CD4-positive, alpha-beta T cell (primary cell): ENCODE measurements at regions not wholly inside any gene's neighbourhood (a gene's known extent, or its start where the extent isn't known, plus 50 kb on each side); places are given as distances from the start of the nearest gene placed in this dataset.

Experiments
- ATAC-seq: fragments of 200-7000 bp; cut with Tn5 transposase; one replicate; pipeline ENCODE4 v1.10.0; 2022; ENCODE audit warnings: mild to moderate bottlenecking; ENCODE audit not compliant: poor library complexity
- CTCF ChIA-PET: fragments of 350-600 bp; sonication (Branson Sonifier 250); formaldehyde crosslinking; loops from one replicate; lab custom pipeline; 2021; ENCODE audit warnings: antibody characterized with exemption, inconsistent platforms; lab: Charles Lee
- POLR2A ChIA-PET: fragments of 350-600 bp; sonication (Branson Sonifier 250); formaldehyde crosslinking; loops from one replicate; lab custom pipeline; 2021; ENCODE audit warnings: antibody characterized with exemption, inconsistent platforms; lab: Charles Lee
- DNase-seq, 14 experiments: peaks; one replicate each; pipeline ENCODE4 v3.0.0-alpha.2; 2013 to 2020; ENCODE audit warnings: mixed read lengths in 2 of 14
- H3K27ac ChIP-seq, 2 donors: one replicate each; pipeline versions ENCODE4 v1.5.1 to v1.7.0; 2013; ENCODE audit warnings: low read length in 2 of 2, low read depth in 1 of 2, mild to moderate bottlenecking in 1 of 2
- H3K27me3 ChIP-seq, 2 experiments: 1 replicate in 1 of 2; 2 replicates in 1 of 2; pipeline versions ENCODE4 v1.6.1 to v1.7.0; 2013; ENCODE audit warnings: low read length in 2 of 2, control low read depth in 1 of 2, mild to moderate bottlenecking in 1 of 2, moderate library complexity in 1 of 2; ENCODE audit not compliant: insufficient read depth in 2 of 2, control insufficient read depth in 1 of 2
- H3K36me3 ChIP-seq: one replicate; pipeline ENCODE4 v1.6.1; 2013; ENCODE audit warnings: low read length, control low read depth; ENCODE audit not compliant: insufficient read depth
- H3K4me1 ChIP-seq: one replicate; pipeline ENCODE4 v1.6.1; 2013; ENCODE audit warnings: low read length, control low read depth; ENCODE audit not compliant: insufficient read depth
- H3K4me3 ChIP-seq: one replicate; pipeline ENCODE4 v1.5.1; 2013; ENCODE audit warnings: mild to moderate bottlenecking, low read length, moderate library complexity
- H3K9me3 ChIP-seq, 2 experiments: 1 replicate in 1 of 2; 2 replicates in 1 of 2; pipeline versions ENCODE4 v1.6.1 to v1.7.0; 2013; ENCODE audit warnings: low read length in 2 of 2, mild to moderate bottlenecking in 2 of 2, control low read depth in 1 of 2, moderate library complexity in 1 of 2; ENCODE audit not compliant: control insufficient read depth in 1 of 2, insufficient read depth in 1 of 2
- H3K27ac Mint-ChIP-seq: one replicate; pipeline ENCODE4 v1.8.0; 2020; ENCODE audit warnings: mixed read lengths
- H3K27me3 Mint-ChIP-seq: one replicate; pipeline ENCODE4 v1.8.0; 2021; ENCODE audit warnings: mixed read lengths
- H3K36me3 Mint-ChIP-seq: one replicate; pipeline ENCODE4 v1.8.0; 2021; ENCODE audit warnings: low read depth, mixed read lengths
- H3K4me1 Mint-ChIP-seq: one replicate; pipeline ENCODE4 v1.8.0; 2021; ENCODE audit warnings: low read depth, mixed read lengths
- H3K4me3 Mint-ChIP-seq: one replicate; pipeline ENCODE4 v1.8.0; 2020; ENCODE audit warnings: mild to moderate bottlenecking, mixed read lengths
- H3K9me3 Mint-ChIP-seq: one replicate; pipeline ENCODE4 v1.8.0; 2020; ENCODE audit warnings: mixed read lengths
- CTCF ChIP-seq: fragments of 200-600 bp; IDR thresholded peaks from one replicate; pipeline ENCODE4 v1.8.0; 2022; ENCODE audit warnings: antibody characterized with exemption, mild to moderate bottlenecking
- intact Hi-C, 2 experiments: fragments of 100-400 bp; cut with DNase I in 1 of 2; cut with micrococcal nuclease in 1 of 2; formaldehyde crosslinking; loops; one replicate each; pipeline versions ENCODE4 v1.15.1 to v1.9.0; 2023 to 2025; cut with DNase I, micrococcal nuclease

DNA sequence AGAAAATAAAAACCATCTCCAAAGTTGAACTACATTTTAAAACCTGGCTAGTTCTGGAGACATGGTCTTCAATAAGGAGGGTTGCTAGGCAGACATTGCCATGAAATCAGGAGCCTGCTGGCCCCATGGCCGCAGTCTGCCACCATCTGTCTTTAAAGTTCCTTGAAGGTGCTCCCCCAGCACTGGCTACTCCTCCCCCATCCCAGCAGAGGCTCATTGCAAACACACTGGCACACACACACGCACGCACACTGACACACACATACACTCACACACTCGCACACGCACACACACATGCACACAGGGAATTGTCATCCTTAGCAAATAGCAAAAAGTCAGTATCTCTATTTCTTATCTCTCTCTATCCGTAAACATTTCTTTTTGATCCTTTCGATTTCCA is 68.4 kb downstream of the ZIC5 start:
- Mint-ChIP-seq H3K27me3 (peaks cover 63% of the 10 kb centered on the region), H3K27ac (no peak overlapping the region), H3K36me3 (no peaks in the 10 kb centered on the region), H3K9me3 (no peaks in the 10 kb centered on the region), H3K4me1 (no peaks in the 10 kb centered on the region), H3K4me3 (no peak overlapping the region)
- Histone ChIP-seq H3K27me3 (peaks cover 14 to 29% of the 10 kb centered on the region in 2 experiments), H3K4me3 (no peak overlapping the region), H3K4me1 (peaks cover 6% of the 10 kb centered on the region), H3K36me3 (no peaks in the 10 kb centered on the region), H3K9me3 (no peaks in the 10 kb centered on the region), H3K27ac (no peak overlapping the region)
- ChIA-PET POLR2A (no interaction called here), CTCF (no interaction called here)
- no peak for TF ChIP-seq CTCF
- ATAC-seq, result no peak
- DNase-seq, result no peak
- intact Hi-C loops, result loop anchor here (5.0 kb wide), 3 partner anchors 246 to 1224 kb away; no protein-coding TSS in a partner anchor

DNA sequence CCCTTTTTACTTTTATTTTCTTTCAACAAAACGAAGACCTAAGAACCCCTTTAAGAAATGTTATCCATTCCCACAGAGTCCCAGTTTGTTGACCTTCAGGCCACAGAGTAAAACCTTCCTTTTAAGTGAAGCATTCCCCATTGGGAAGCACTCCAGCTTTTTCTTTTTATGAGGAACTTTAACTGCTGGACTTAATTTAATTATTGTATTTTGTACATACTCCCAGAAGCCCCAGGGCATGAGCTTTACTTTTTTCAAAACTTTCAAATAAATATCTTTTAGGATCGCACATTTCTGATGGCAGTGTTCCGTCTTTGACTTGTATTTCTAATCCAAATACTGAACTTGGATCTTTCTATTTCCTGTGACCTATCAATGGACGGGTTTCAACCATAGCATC is 68.9 kb downstream of the ZIC5 start:
- ChIA-PET POLR2A (no interaction called here), CTCF (no interaction called here)

GRCh38 chr13:99900960-99901359 is 70.6 kb downstream of the ZIC5 start:
- H3K36me3 Mint-ChIP-seq, result no peaks in the 10 kb centered on the region
- H3K27ac ChIP-seq, result no peak overlapping the region
- ChIA-PET CTCF (no interaction called here), POLR2A (no interaction called here)
- TF ChIP-seq CTCF, result no peak
- no peaks in the 10 kb centered on the region for H3K9me3 Mint-ChIP-seq
- H3K27me3 Mint-ChIP-seq, result peaks cover 72% of the 10 kb centered on the region
- peaks cover 26 to 41% of the 10 kb centered on the region in 2 experiments for H3K27me3 ChIP-seq
- ATAC-seq (no peak), DNase-seq (no peak)
- H3K4me3 Mint-ChIP-seq, result no peak overlapping the region
- no peaks in the 10 kb centered on the region for H3K36me3 ChIP-seq
- H3K4me3 ChIP-seq, result no peak overlapping the region
- peaks cover 0 to 3% of the 10 kb centered on the region in 2 experiments for H3K9me3 ChIP-seq
- H3K4me1 Mint-ChIP-seq, result no peaks in the 10 kb centered on the region
- no peak overlapping the region for H3K27ac Mint-ChIP-seq
- intact Hi-C loops, result loop anchor here (5.0 kb wide), 3 partner anchors 244 to 1226 kb away; no protein-coding TSS in a partner anchor
- peaks cover 11% of the 10 kb centered on the region for H3K4me1 ChIP-seq

More for the DNA sequence above, 68.9 kb downstream of the ZIC5 start:
- no peak overlapping the region for H3K4me3 Mint-ChIP-seq
- ATAC-seq (no peak), DNase-seq (no peak)
- H3K36me3 Mint-ChIP-seq, result no peaks in the 10 kb centered on the region
- no peaks in the 10 kb centered on the region for H3K36me3 ChIP-seq
- H3K27me3 Mint-ChIP-seq, result peaks cover 68% of the 10 kb centered on the region
- H3K27ac ChIP-seq, result no peak overlapping the region
- intact Hi-C loops, result loop anchor here (5.0 kb wide), 3 partner anchors 245 to 1225 kb away; no protein-coding TSS in a partner anchor
- TF ChIP-seq CTCF, result no peak
- H3K9me3 Mint-ChIP-seq, result no peaks in the 10 kb centered on the region
- H3K4me3 ChIP-seq, result no peak overlapping the region
- peaks cover 6% of the 10 kb centered on the region for H3K4me1 ChIP-seq
- no peaks in the 10 kb centered on the region for H3K4me1 Mint-ChIP-seq
- no peaks in the 10 kb centered on the region for H3K9me3 ChIP-seq
- H3K27me3 ChIP-seq, result peaks cover 15 to 28% of the 10 kb centered on the region in 2 experiments
- H3K27ac Mint-ChIP-seq, result no peak overlapping the region
